ENCODE measurements at regions not wholly inside any gene's neighbourhood (a gene's known extent, or its start where the extent isn't known, plus 50 kb on each side); places are given as distances from the start of the nearest gene placed in this dataset.

DNA sequence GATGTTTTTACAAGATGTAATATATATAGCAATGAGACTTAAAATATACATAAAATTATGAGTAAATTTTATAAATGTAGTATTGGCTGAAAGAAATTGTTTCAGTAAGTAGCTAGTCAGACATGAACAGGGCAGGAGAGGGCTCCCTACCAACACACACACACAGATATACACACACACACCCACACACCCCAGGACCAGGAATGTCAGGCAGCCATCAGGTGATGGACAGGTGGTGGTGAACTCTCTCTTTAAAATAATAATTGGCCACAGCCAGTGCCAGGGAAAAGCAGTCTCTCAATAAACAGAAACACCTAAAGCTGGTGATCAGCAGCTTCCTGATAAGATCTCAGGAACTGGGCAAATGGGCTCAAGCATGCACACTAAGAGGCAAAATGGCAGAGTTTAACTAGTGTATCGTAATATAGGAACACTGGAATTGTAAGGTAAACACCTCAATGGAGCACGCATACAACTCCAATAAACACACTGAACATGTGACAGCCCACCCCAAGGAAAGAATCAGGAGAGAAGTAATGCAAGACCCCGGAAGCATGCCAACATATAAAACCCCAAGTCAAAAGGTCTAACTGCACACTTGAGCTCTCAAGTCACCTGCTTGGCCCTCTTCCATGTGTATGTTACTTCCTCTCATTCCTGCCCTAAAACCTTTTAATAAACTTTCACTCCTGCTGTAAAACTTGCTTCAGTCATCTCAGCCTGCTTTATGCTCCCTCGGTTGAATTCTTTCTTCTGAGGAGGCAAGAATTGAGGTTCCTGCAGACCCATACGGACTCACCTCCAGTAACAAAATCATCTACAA lies 1034.1 kb upstream of the SEMA6D start:
- TF ChIP-seq POLR2A (IDR thresholded peaks at IDR 0.05; ENCODE audit: extremely low read depth, insufficient read length): no peak
- TF ChIP-seq, protein P1, sequence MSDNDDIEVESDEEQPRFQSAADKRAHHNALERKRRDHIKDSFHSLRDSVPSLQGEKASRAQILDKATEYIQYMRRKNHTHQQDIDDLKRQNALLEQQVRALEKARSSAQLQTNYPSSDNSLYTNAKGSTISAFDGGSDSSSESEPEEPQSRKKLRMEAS (IDR thresholded peaks at IDR 0.05; ENCODE audit: low read depth, low read length): no peak
